ENCODE measurements at regions not wholly inside any gene's neighbourhood (a gene's known extent, or its start where the extent isn't known, plus 50 kb on each side); places are given as distances from the start of the nearest gene placed in this dataset.

- H3K4me3 ChIP-seq (replicated peaks; ENCODE audit: low read depth, low read length) = no peak overlapping the region
- DNase-seq (ENCODE audit: extremely low read depth, low read depth) = no peak
- TF ChIP-seq CTCF (IDR thresholded peaks at IDR 0.05; ENCODE audit: low read depth, low read length, missing control alignments) = no peak
These were observed 75.7 kb upstream of the PTCHD4 start for GRCh38 chr6:48186746-48187145.

GRCh38 chr6:48184648-48185047 is 73.7 kb upstream of the PTCHD4 start:
- no peak for TF ChIP-seq CTCF (IDR thresholded peaks at IDR 0.05; ENCODE audit: low read depth, low read length, missing control alignments)
- H3K4me3 ChIP-seq (replicated peaks; ENCODE audit: low read depth, low read length) = no peak overlapping the region
- DNase-seq (ENCODE audit: extremely low read depth, low read depth) = no peak

GRCh38 chr6:48183811-48184605 is 73.0 kb upstream of the PTCHD4 start:
- TF ChIP-seq CTCF (IDR thresholded peaks at IDR 0.05; ENCODE audit: low read depth, low read length, missing control alignments) = no peak
- H3K4me3 ChIP-seq (replicated peaks; ENCODE audit: low read depth, low read length) = no peak overlapping the region
- DNase-seq (ENCODE audit: extremely low read depth, low read depth) = no peak

- no peak for TF ChIP-seq CTCF (IDR thresholded peaks at IDR 0.05; ENCODE audit: low read depth, low read length, missing control alignments)
- DNase-seq (ENCODE audit: extremely low read depth, low read depth) = no peak
These were observed 72.2 kb upstream of the PTCHD4 start for GRCh38 chr6:48183178-48183577.

GRCh38 chr6:48178700-48179099 is 67.7 kb upstream of the PTCHD4 start:
- DNase-seq (ENCODE audit: extremely low read depth, low read depth) = no peak
- TF ChIP-seq CTCF (IDR thresholded peaks at IDR 0.05; ENCODE audit: low read depth, low read length, missing control alignments) = no peak

More at GRCh38 chr6:48183178-48183577, 72.2 kb upstream of the PTCHD4 start:
- no peak overlapping the region for H3K4me3 ChIP-seq (replicated peaks; ENCODE audit: low read depth, low read length)

GRCh38 chr6:48177786-48178185 is 66.8 kb upstream of the PTCHD4 start:
- H3K4me3 ChIP-seq (replicated peaks; ENCODE audit: low read depth, low read length) = no peak overlapping the region
- TF ChIP-seq CTCF (IDR thresholded peaks at IDR 0.05; ENCODE audit: low read depth, low read length, missing control alignments) = no peak
- DNase-seq (ENCODE audit: extremely low read depth, low read depth) = peak; percentile 15

More at GRCh38 chr6:48178700-48179099, 67.7 kb upstream of the PTCHD4 start:
- no peak overlapping the region for H3K4me3 ChIP-seq (replicated peaks; ENCODE audit: low read depth, low read length)
